ENCODE measurements at regions not wholly inside any gene's neighbourhood (a gene's known extent, or its start where the extent isn't known, plus 50 kb on each side); places are given as distances from the start of the nearest gene placed in this dataset.

DNA sequence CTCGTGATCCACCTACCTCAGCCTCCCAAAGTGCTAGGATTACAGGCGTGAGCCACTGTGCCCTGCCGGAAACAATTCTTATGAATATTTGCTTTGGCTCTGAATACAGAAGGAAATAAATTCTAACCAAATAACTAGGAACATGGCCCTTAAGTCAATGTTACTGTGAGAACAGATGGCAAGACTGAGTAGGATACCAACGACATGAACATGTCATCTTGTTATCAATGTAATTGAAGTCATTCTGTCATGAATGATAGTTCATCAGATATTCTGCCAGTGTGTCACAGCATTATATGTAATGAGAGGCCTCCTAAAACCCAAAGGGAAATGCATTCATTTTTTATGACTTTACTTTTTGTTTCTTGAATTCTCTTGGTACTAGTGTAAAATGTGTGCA, 548.8 kb downstream of the MCTP2 start:
- ATAC-seq: no peak
- TF ChIP-seq ARNTL (CRISPR knock-in tag; IDR thresholded peaks at IDR 0.05; ENCODE audit: borderline replicate concordance, low read depth): no peak
- TF ChIP-seq ISL1 (CRISPR knock-in tag; IDR thresholded peaks at IDR 0.05): no peak
- TF ChIP-seq RARB (CRISPR knock-in tag; IDR thresholded peaks at IDR 0.05): no peak
- TF ChIP-seq, protein P1, sequence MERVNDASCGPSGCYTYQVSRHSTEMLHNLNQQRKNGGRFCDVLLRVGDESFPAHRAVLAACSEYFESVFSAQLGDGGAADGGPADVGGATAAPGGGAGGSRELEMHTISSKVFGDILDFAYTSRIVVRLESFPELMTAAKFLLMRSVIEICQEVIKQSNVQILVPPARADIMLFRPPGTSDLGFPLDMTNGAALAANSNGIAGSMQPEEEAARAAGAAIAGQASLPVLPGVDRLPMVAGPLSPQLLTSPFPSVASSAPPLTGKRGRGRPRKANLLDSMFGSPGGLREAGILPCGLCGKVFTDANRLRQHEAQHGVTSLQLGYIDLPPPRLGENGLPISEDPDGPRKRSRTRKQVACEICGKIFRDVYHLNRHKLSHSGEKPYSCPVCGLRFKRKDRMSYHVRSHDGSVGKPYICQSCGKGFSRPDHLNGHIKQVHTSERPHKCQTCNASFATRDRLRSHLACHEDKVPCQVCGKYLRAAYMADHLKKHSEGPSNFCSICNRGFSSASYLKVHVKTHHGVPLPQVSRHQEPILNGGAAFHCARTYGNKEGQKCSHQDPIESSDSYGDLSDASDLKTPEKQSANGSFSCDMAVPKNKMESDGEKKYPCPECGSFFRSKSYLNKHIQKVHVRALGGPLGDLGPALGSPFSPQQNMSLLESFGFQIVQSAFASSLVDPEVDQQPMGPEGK (CRISPR knock-in tag; IDR thresholded peaks at IDR 0.05; ENCODE audit: borderline replicate concordance): no peak
- no peak for TF ChIP-seq CSDC2 (CRISPR knock-in tag; IDR thresholded peaks at IDR 0.05)
- TF ChIP-seq ZFP3 (CRISPR knock-in tag; IDR thresholded peaks at IDR 0.05): no peak
- TF ChIP-seq PPARA (CRISPR knock-in tag; IDR thresholded peaks at IDR 0.05; ENCODE audit: borderline replicate concordance): no peak
- no peak for TF ChIP-seq GLIS3 (CRISPR knock-in tag; IDR thresholded peaks at IDR 0.05)
- no peak for TF ChIP-seq OSR1 (CRISPR knock-in tag; IDR thresholded peaks at IDR 0.05)
- TF ChIP-seq ZC3H10 (CRISPR knock-in tag; IDR thresholded peaks at IDR 0.05): no peak
- TF ChIP-seq ZNF8 (CRISPR knock-in tag; IDR thresholded peaks at IDR 0.05): no peak
- no peak for TF ChIP-seq SNAI2 (CRISPR knock-in tag; IDR thresholded peaks at IDR 0.05)
- no peak for TF ChIP-seq ZNF70 (CRISPR knock-in tag; IDR thresholded peaks at IDR 0.05)
- no peak for TF ChIP-seq ZFP30 (CRISPR knock-in tag; IDR thresholded peaks at IDR 0.05)

DNA sequence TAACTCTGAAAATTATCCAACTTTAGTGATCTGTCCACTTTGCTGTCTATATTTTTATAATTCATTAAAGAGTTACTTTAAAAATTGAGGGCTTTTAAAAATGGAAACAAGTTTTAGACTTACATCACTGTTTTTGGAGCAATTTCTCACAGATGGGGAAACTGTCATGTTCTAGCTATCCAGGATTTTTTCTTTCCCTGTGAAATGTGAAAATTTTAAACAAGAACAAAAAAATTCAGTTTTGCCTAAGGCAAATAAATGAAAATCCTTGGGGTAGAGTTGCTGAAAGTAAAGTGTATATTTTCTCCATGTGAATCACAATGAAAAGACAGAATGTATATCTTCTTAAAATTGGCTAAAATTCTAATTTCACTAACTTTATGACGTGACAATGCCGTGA, 553.7 kb downstream of the MCTP2 start:
- ATAC-seq: no peak
- TF ChIP-seq ZNF565 (CRISPR knock-in tag; conservative IDR thresholded peaks at IDR 0.05; ENCODE audit: low read depth) (no peak), SNAI2 (CRISPR knock-in tag; IDR thresholded peaks at IDR 0.05) (no peak), ARNTL (CRISPR knock-in tag; IDR thresholded peaks at IDR 0.05; ENCODE audit: borderline replicate concordance, low read depth) (no peak), OSR1 (CRISPR knock-in tag; IDR thresholded peaks at IDR 0.05) (no peak), CREB5 (CRISPR knock-in tag; IDR thresholded peaks at IDR 0.05; ENCODE audit: low read depth) (no peak), TSHZ2 (CRISPR knock-in tag; IDR thresholded peaks at IDR 0.05) (no peak), ZFP30 (CRISPR knock-in tag; IDR thresholded peaks at IDR 0.05) (no peak), PPARA (CRISPR knock-in tag; IDR thresholded peaks at IDR 0.05; ENCODE audit: borderline replicate concordance) (no peak), GLIS3 (CRISPR knock-in tag; IDR thresholded peaks at IDR 0.05) (no peak), ISL1 (CRISPR knock-in tag; IDR thresholded peaks at IDR 0.05) (no peak), TOX (CRISPR knock-in tag; IDR thresholded peaks at IDR 0.05; ENCODE audit: borderline replicate concordance) (no peak), CSDC2 (CRISPR knock-in tag; IDR thresholded peaks at IDR 0.05) (no peak), RARB (CRISPR knock-in tag; IDR thresholded peaks at IDR 0.05) (no peak), ZNF8 (CRISPR knock-in tag; IDR thresholded peaks at IDR 0.05) (no peak), ZNF70 (CRISPR knock-in tag; IDR thresholded peaks at IDR 0.05) (no peak)
- TF ChIP-seq, protein P1 (CRISPR knock-in tag; IDR thresholded peaks at IDR 0.05; ENCODE audit: borderline replicate concordance): no peak
- TF ChIP-seq, protein P2, sequence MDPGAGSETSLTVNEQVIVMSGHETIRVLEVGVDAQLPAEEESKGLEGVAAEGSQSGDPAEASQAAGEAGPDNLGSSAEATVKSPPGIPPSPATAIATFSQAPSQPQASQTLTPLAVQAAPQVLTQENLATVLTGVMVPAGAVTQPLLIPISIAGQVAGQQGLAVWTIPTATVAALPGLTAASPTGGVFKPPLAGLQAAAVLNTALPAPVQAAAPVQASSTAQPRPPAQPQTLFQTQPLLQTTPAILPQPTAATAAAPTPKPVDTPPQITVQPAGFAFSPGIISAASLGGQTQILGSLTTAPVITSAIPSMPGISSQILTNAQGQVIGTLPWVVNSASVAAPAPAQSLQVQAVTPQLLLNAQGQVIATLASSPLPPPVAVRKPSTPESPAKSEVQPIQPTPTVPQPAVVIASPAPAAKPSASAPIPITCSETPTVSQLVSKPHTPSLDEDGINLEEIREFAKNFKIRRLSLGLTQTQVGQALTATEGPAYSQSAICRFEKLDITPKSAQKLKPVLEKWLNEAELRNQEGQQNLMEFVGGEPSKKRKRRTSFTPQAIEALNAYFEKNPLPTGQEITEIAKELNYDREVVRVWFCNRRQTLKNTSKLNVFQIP (CRISPR knock-in tag; IDR thresholded peaks at IDR 0.05; ENCODE audit: borderline replicate concordance, low read depth): no peak

DNA sequence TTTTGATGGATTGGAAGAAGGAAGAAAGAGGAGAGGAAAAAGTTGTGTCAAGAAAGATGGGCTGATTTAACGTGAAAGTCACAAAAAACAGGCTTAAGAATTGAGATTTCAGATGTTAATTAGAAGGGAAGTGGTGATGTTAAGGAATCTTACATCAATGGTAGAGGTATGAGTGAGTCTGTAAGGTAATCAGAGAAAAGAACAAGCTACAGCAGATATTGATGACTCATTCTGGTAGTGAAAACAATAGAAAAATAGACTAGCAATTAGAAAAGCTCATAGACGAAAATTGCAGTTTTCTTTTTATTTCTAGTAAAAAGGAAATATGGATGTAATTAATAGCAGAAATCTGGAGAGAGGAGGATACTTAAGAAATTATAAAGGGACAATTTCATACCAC, 559.6 kb downstream of the MCTP2 start:
- TF ChIP-seq RARB (CRISPR knock-in tag; IDR thresholded peaks at IDR 0.05) (no peak), ESRRG (CRISPR knock-in tag; IDR thresholded peaks at IDR 0.05) (no peak)
- no peak for ATAC-seq

Measured in SK-N-SH treated with all-trans-retinoic acid at 6 μM for 48 hours (cell line).